GM19351 (cell line): ENCODE measurements at regions not wholly inside any gene's neighbourhood (a gene's known extent, or its start where the extent isn't known, plus 50 kb on each side); places are given as distances from the start of the nearest gene placed in this dataset.
"Not testable (repeated sequence)": the region's sequence is repeated elsewhere in the genome, so short reads cannot be mapped to it uniquely, and the experiment has no call there.

Source experiments
- ATAC-seq: cut with Tn5 transposase; IDR thresholded peaks from one replicate; pipeline ENCODE4 v1.9.1; 2021; ENCODE audit warnings: mild to moderate bottlenecking, moderate library complexity; ENCODE audit not compliant: unreplicated experiment

DNA sequence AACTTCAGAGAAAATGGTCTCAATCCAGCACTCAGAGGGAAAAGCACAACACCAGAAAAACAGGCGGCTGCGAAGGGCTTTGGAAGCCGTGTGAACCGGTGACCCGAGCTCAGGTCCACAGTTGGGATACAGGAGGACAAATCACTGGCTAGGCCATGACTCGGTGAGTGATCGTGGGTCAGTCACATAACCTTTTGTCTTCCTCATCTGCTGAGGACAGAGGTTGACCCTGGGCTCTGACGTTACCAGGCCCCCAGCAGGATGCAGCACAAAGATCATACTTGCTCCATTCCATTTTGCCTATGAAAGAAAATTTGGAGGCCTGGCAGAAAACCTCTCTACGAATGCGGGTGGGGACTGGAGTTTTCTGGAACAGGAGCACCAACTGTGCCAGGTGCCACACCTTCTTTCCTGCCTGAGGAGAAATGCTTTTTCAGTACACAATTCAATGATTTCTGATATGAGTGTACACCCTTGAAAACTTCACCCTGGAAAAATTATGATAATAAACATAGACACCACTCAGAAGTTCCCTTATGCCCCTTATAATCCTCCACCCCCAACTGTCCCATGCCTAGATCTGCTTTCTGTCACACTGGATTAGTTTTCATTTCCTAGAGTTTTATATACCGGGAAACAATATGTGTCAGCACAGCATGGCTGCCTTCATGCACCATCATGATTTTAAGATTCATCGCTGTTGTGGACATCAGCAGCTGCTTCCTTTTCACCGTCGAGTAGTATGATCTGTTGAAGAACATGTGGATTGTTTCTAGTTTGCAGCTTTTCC, 85.3 kb upstream of the RALGAPA2 start:
- ATAC-seq, result no peak

- ATAC-seq, result no peak
Observed at GRCh38 chr20:20796766-20797440, 84.5 kb upstream of the RALGAPA2 start.

GRCh38 chr20:20795721-20796120, 83.3 kb upstream of the RALGAPA2 start:
- ATAC-seq, result no peak

DNA sequence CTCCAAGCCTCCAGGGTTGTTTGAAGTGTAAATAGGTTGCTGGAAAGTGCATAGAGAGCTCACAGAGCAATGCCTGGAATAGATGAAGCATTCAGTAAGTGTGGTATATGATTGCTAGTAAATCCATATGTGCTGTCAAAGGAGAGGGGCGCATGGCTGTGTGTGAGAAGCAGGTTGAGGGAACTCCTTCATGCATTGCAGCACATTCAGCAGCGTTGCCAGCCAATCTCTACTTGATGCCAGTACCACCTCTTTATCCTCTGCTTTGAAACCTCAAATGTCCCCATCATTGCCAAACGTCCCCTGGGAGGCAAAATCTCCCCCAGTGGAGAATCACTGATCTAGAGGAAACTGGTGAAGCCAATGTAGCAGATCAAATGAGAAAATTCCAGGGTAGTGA, 82.7 kb upstream of the RALGAPA2 start:
- no peak for ATAC-seq

DNA sequence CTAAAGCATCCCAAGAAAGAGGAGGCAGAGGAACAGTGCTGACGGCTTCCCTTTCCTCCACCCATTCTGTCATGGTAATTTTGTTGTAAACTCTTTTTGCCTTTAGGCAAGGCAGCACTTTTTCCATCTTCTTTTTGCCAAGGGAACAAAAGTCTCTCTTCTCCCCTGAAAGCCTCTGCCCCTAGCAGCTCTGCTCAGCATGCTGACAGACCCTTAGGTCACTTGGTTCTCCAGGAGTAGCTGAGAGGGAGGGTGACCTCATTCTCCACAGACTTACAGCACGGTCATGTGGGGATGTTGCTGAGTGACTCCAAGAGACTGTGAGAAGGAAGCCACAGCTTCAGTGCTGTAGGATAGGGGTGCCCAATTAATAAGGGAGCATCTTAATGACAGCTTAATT, 81.1 kb upstream of the RALGAPA2 start:
- no peak for ATAC-seq

- ATAC-seq, result no peak
Observed at GRCh38 chr20:20791664-20792568, 79.5 kb upstream of the RALGAPA2 start.

DNA sequence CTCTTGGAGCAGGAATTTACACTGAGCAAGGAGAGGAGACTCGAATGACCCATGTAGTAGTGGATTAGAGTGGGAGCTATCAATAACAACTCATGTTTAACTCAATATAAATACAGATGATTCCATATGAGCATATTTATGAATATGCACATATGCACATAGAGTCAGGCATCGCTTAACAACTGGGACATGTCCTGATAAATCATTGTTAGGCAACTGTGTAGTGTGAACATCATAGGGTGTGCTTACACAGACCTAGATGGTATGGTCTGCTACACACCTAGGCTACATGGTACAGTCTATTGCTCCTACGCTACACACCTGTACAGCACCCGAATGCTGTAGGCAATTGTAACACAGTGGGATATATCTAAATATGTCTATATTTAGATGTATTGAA, 75.9 kb upstream of the RALGAPA2 start:
- no peak for ATAC-seq

- ATAC-seq, result no peak
Observed at GRCh38 chr20:20786428-20786827, 74.0 kb upstream of the RALGAPA2 start.

- ATAC-seq, result no peak
Observed at GRCh38 chr20:20785226-20785625, 72.8 kb upstream of the RALGAPA2 start.

- ATAC-seq, result not testable (repeated sequence)
Observed at GRCh38 chr20:20784450-20784849, 72.0 kb upstream of the RALGAPA2 start.

- ATAC-seq, result no peak
Observed at GRCh38 chr20:20783450-20783849, 71.0 kb upstream of the RALGAPA2 start.

DNA sequence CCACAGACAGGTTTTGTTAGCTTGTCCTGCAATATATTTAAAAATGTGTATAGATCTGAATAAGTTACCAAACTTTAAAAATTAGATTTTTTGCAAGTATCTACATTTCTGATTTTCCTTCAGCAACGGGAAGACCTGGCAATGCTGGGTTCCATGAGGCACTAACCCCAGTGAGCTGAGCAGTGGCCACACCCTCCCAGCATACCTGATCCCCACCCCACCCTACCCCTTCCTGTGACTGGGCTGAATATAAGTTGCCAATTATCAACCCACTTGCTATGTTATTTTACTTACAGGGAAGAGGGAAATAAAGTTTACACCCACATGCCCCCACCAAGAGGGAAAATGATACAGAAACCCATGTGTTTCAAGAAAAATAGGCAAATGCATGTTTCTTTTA, 70.3 kb upstream of the RALGAPA2 start:
- ATAC-seq, result no peak

DNA sequence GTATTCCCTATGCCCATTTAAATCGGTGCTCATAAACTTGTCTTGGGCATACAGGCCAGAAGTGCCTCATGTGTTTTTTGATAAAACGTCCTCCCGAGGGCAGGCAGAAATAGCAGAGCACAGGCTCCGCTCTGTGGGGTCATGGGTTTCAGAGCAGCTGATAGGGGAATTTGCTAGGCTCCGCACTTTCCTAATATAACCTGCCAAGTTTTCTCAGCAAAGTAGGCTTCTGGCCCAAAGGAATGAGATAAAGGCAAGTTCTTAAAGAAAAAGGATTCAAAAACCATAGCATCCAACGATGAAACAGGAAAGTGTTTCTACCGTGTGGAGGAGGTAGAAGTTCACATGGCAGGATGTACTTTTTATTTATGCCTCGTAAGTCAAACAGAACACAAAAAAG, 69.8 kb upstream of the RALGAPA2 start:
- ATAC-seq, result no peak

DNA sequence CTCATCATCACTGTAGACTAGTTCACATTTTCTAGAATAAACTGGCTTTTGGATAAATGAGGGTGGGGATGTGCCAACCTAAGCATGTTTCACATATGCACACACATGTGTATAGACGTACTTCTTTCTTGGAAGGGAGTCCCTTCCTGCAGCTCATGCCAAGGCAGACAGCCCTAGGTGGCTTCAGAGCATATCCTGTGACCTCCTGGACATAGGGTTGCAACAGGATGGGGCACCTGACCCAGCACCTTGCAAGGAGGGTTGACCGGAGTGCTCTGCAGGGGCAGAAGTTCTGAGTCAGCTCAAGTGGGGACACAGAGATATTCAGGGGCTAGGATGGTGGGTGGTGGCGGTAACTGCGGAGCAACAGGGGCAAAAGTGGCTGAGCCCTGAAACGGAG, 68.6 kb upstream of the RALGAPA2 start:
- no peak for ATAC-seq

DNA sequence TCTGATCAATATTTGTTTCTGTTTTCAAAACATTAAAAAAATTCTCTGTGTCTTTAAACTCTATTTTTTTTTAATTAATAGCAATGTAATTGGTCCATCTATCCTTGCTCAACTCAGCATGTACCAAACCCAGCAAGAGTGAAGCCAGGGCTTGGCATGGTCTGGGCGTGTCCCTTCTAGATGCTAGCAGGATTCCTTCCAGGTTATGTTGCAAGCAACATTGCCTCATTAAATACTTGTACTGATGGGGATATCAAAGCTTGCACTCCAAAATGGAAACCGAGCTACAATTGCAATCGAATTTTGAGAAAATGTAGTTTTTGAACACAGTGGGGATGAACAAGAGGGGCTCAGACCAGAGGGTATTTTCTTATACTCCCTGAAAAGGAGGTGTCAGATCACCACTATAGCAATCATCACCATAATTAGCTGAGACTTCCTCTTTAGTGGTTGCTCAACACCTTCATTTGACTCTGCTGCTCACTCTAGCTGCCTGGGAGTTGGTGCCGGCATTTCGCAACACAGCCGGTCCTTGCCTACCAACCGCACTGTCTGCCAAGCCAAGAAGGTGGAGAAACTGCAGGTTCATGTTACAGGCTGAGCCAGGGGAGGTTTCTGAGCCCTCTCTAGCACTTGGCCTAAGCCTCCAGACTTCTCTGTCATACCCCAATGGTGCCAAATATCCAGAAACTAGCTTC, 67.8 kb upstream of the RALGAPA2 start:
- ATAC-seq, result peak; percentile 88

GRCh38 chr20:20778676-20779075, 66.2 kb upstream of the RALGAPA2 start:
- no peak for ATAC-seq

DNA sequence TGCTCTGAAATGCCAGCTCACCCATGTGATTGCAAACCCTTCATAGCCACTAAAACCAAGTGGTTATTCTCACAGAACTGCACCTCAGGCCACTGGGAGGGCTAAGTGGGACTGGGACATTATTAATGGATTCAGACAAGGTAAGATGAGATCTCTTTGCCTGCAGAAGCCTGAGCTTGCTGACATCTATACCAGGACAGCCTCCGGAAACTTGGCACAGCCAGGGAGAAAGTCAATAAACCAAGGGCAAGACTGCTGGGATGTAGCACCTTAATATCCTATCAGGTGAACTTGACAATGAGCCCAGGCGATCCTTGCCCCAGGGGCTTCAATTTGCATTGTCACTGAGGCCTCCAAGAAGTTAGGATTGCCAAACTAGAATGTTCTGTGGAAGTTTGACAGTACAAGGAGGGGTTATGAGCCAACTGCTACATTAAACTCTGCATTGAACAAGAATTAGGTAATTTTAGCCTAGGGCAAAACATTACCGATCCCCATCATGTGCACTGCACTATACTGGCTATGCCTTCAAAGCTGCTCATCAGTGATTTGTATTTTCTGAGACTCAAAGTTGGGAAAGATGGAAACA, 60.1 kb upstream of the RALGAPA2 start:
- no peak for ATAC-seq

GRCh38 chr20:20768202-20768815, 55.9 kb upstream of the RALGAPA2 start:
- ATAC-seq, result no peak

- no peak for ATAC-seq
Observed at GRCh38 chr20:20765696-20766365, 53.4 kb upstream of the RALGAPA2 start.

- ATAC-seq, result no peak
Observed at GRCh38 chr20:20763650-20764049, 51.2 kb upstream of the RALGAPA2 start.
